Panc1 (cell line): ENCODE measurements at regions not wholly inside any gene's neighbourhood (a gene's known extent, or its start where the extent isn't known, plus 50 kb on each side); places are given as distances from the start of the nearest gene placed in this dataset.

Experiments used
- ATAC-seq: fragments of 200-7000 bp; cut with Tn5 transposase; 2 replicates; pipeline ENCODE4 v1.9.1; 2020; ENCODE audit warnings: mild to moderate bottlenecking, moderate library complexity
- BruUV-seq: library from RNA; stranded (reverse); fragments of 400-500 nt; replicated peaks from 2 replicates; lab custom pipeline; 2021; lab: Mats Ljungman, UMichigan
- CTCF ChIA-PET: fragments of 300-600 bp; sonication (Branson Sonifier 250); formaldehyde crosslinking; loops from one replicate; lab custom pipeline; 2022; ENCODE audit warnings: antibody characterized with exemption; lab: Charles Lee
- POLR2A ChIA-PET: fragments of 300-600 bp; sonication (Branson Sonifier 250); formaldehyde crosslinking; loops from one replicate; lab custom pipeline; 2022; ENCODE audit warnings: antibody characterized with exemption; lab: Charles Lee
- DNase-seq: peaks from one replicate; pipeline ENCODE4 v3.0.0-alpha.2; 2010; ENCODE audit warnings: low read depth, low spot score
- H3K27ac ChIP-seq: 2 replicates; pipeline ENCODE4 v1.5.1; 2011; ENCODE audit warnings: mild to moderate bottlenecking, low read length, inconsistent platforms
- H3K27me3 ChIP-seq: fragments of 200-500 bp; sonication (Bioruptor generic); 2 replicates; pipeline ENCODE4 v1.6.0; 2014; ENCODE audit warnings: low read length, inconsistent platforms; ENCODE audit not compliant: control insufficient read depth, insufficient read depth
- H3K36me3 ChIP-seq: fragments of 200-500 bp; sonication (Bioruptor generic); 2 replicates; pipeline ENCODE4 v1.5.1; 2014; ENCODE audit warnings: inconsistent platforms, mild to moderate bottlenecking, low read length, moderate library complexity; ENCODE audit not compliant: control insufficient read depth, insufficient read depth
- H3K4me1 ChIP-seq: 2 replicates; pipeline ENCODE4 v1.5.1; 2011; ENCODE audit warnings: inconsistent platforms, mild to moderate bottlenecking, low read length, moderate library complexity; ENCODE audit not compliant: control insufficient read depth, insufficient read depth
- H3K4me3 ChIP-seq, 2 experiments: 2 replicates each; pipeline ENCODE4 v1.5.1; 2011 to 2012; ENCODE audit warnings: low read depth in 2 of 2, low read length in 2 of 2, mild to moderate bottlenecking in 2 of 2, inconsistent platforms in 1 of 2, moderate library complexity in 1 of 2
- H3K9me3 ChIP-seq: fragments of 200-500 bp; sonication (Bioruptor generic); 2 replicates; pipeline ENCODE4 v1.5.1; 2014; ENCODE audit warnings: low read depth, mild to moderate bottlenecking, inconsistent platforms, low read length, moderate library complexity; ENCODE audit not compliant: control insufficient read depth, insufficient read depth
- CTCF ChIP-seq: fragments of 450-650 bp; IDR thresholded peaks from 2 replicates; pipeline ENCODE4 v1.5.1; 2017; ENCODE audit warnings: mild to moderate bottlenecking
- POLR2AphosphoS5 ChIP-seq: IDR thresholded peaks from 2 replicates; pipeline ENCODE4 v1.6.1; 2012; ENCODE audit warnings: mild to moderate bottlenecking, low read depth, low read length, moderate library complexity
- REST ChIP-seq, 2 experiments: IDR thresholded peaks; 2 replicates each; pipeline ENCODE4 v1.6.1; 2011 to 2012; ENCODE audit warnings: low read depth in 2 of 2, control low read depth in 1 of 2, low read length in 1 of 2, mild to moderate bottlenecking in 1 of 2, moderate library complexity in 1 of 2; ENCODE audit not compliant: insufficient read depth in 1 of 2
- SIN3A ChIP-seq: IDR thresholded peaks from 2 replicates; pipeline ENCODE4 v1.6.1; 2012; ENCODE audit warnings: low read depth, mild to moderate bottlenecking, low read length, moderate library complexity, borderline replicate concordance; ENCODE audit not compliant: insufficient read depth
- TCF7L2 ChIP-seq: IDR thresholded peaks from 2 replicates; pipeline ENCODE4 v1.6.1; 2011; ENCODE audit warnings: mild to moderate bottlenecking, low read depth, low read length, inconsistent platforms
- in situ Hi-C: cut with HindIII; loops from 2 replicates; pipeline ENCODE4 v1.10.0; 2016; ENCODE audit warnings: low sequenced_read_pairs, low pct_unique_long_range_greater_than_20kb
- intact Hi-C: fragments of 100-400 bp; cut with micrococcal nuclease; formaldehyde crosslinking; loops from one replicate; pipeline ENCODE4 v1.10.0; 2022; ENCODE audit not compliant: unreplicated experiment

- Histone ChIP-seq H3K36me3 (no peaks in the 10 kb centered on the region), H3K9me3 (no peaks in the 10 kb centered on the region), H3K27me3 (no peaks in the 10 kb centered on the region), H3K27ac (no peak overlapping the region), H3K4me3 (no peak overlapping the region), H3K4me1 (no peaks in the 10 kb centered on the region)
- in situ Hi-C loops, result no loop called here
- BruUV-seq, result no TSS peak
- ChIA-PET CTCF (no interaction called here), POLR2A (no interaction called here)
- intact Hi-C loops, result no loop called here
- ATAC-seq (no peak), DNase-seq (no peak)
- no peak for TF ChIP-seq REST (IDR thresholded peaks at IDR 0.05; ENCODE audit: insufficient read depth in 1 of 2, low read depth in 2 of 2, low read length in 1 of 2)
- no peak for TF ChIP-seq POLR2AphosphoS5
- no peak for TF ChIP-seq SIN3A
- no peak for TF ChIP-seq TCF7L2
- no peak for TF ChIP-seq CTCF
Observed at GRCh38 chrX:82125103-82125502, 923.2 kb downstream of the SH3BGRL start.

GRCh38 chrX:82127228-82128123 is 925.6 kb downstream of the SH3BGRL start:
- in situ Hi-C loops (no loop called here), intact Hi-C loops (no loop called here)
- no TSS peak for BruUV-seq
- ChIA-PET POLR2A (no interaction called here), CTCF (interaction anchor here (0.7 kb wide), 1 partner anchor 1685 kb away, joined by 3 read pairs; no protein-coding TSS in a partner anchor)
- Histone ChIP-seq H3K4me1 (no peaks in the 10 kb centered on the region), H3K36me3 (no peaks in the 10 kb centered on the region), H3K9me3 (no peaks in the 10 kb centered on the region), H3K4me3 (no peak overlapping the region), H3K27me3 (no peaks in the 10 kb centered on the region), H3K27ac (no peak overlapping the region)
- no peak for ATAC-seq
- TF ChIP-seq CTCF, result no peak
- no peak for TF ChIP-seq REST (IDR thresholded peaks at IDR 0.05; ENCODE audit: insufficient read depth in 1 of 2, low read depth in 2 of 2, low read length in 1 of 2)
- TF ChIP-seq POLR2AphosphoS5, result no peak
- TF ChIP-seq SIN3A, result no peak
- no peak for TF ChIP-seq TCF7L2
- DNase-seq, result no peak
